SK-N-SH (cell line): ENCODE measurements at regions not wholly inside any gene's neighbourhood (a gene's known extent, or its start where the extent isn't known, plus 50 kb on each side); places are given as distances from the start of the nearest gene placed in this dataset.

Experiments
- CTCF ChIA-PET: fragments of 300-600, 350-600 bp; formaldehyde crosslinking; extraction: SDS; loops from one replicate; lab custom pipeline; 2021; lab: Yijun Ruan, JAX
- POLR2A ChIA-PET: fragments of 350-600 bp; sonication (Branson Sonifier 250); formaldehyde crosslinking; extraction: SDS; loops from one replicate; lab custom pipeline; 2020; ENCODE audit warnings: antibody characterized with exemption, inconsistent platforms; lab: Yijun Ruan, JAX
- DNase-seq: peaks from one replicate; pipeline ENCODE4 v3.0.0; 2012
- H2AFZ ChIP-seq: fragments of 200-600 bp; sonication (generic); 2 replicates; pipeline ENCODE4 v1.8.1; 2016; ENCODE audit warnings: antibody characterized with exemption, mild to moderate bottlenecking, low read depth
- H3F3A ChIP-seq: fragments of 200-600 bp; sonication (generic); replicated peaks from 2 replicates; pipeline ENCODE3; 2016; ENCODE audit warnings: antibody characterized with exemption, mild to moderate bottlenecking; ENCODE audit not compliant: insufficient read depth
- H3K27ac ChIP-seq, 2 experiments: fragments of 200-500 bp in 1 of 2; fragments of 200-600 bp in 1 of 2; sonication (Bioruptor generic) in 1 of 2; sonication (generic), shearing (Covaris generic) in 1 of 2; 2 replicates each; pipeline versions ENCODE4 v1.5.1 to v1.6.1; 2014 to 2016; ENCODE audit warnings: low read depth in 2 of 2, inconsistent platforms in 1 of 2, low read length in 1 of 2, mild to moderate bottlenecking in 1 of 2, mixed read lengths in 1 of 2
- H3K27me3 ChIP-seq: fragments of 200-600 bp; sonication (generic), shearing (Covaris generic); 2 replicates; pipeline ENCODE4 v1.6.1; 2016; ENCODE audit warnings: mixed run types; ENCODE audit not compliant: insufficient read depth
- H3K36me3 ChIP-seq, 2 experiments: fragments of 200-500 bp in 1 of 2; fragments of 200-600 bp in 1 of 2; sonication (Bioruptor generic) in 1 of 2; sonication (generic) in 1 of 2; replicated peaks in 1 of 2; 2 replicates each; pipeline versions ENCODE3 to v1.5.1; 2014 to 2016; ENCODE audit warnings: low read length in 1 of 2, mild to moderate bottlenecking in 1 of 2; ENCODE audit not compliant: insufficient read depth in 2 of 2, control insufficient read depth in 1 of 2
- H3K4me1 ChIP-seq, 2 experiments: fragments of 200-500 bp in 1 of 2; fragments of 200-600 bp in 1 of 2; sonication (Bioruptor generic) in 1 of 2; sonication (generic), shearing (Covaris generic) in 1 of 2; 2 replicates each; pipeline versions ENCODE4 v1.5.1 to v1.6.1; 2014 to 2016; ENCODE audit warnings: low read depth in 1 of 2, low read length in 1 of 2, mixed run types in 1 of 2; ENCODE audit not compliant: insufficient read depth in 2 of 2, control insufficient read depth in 1 of 2
- H3K4me2 ChIP-seq: fragments of 200-600 bp; sonication (generic), shearing (Covaris generic); 2 replicates; pipeline ENCODE4 v1.6.1; 2017; ENCODE audit warnings: mixed run types
- H3K4me3 ChIP-seq, 2 experiments: fragments of 200-500 bp in 1 of 2; fragments of 200-600 bp in 1 of 2; sonication (Bioruptor generic) in 1 of 2; sonication (generic), shearing (Covaris generic) in 1 of 2; 2 replicates each; pipeline versions ENCODE4 v1.5.1 to v1.8.1; 2014 to 2016; ENCODE audit warnings: low read depth in 2 of 2, inconsistent platforms in 1 of 2, low read length in 1 of 2, mild to moderate bottlenecking in 1 of 2, mixed read lengths in 1 of 2, moderate library complexity in 1 of 2
- H3K79me2 ChIP-seq: fragments of 200-600 bp; sonication (generic); 2 replicates; pipeline ENCODE4 v1.8.1; 2017; ENCODE audit warnings: mild to moderate bottlenecking; ENCODE audit not compliant: insufficient read depth
- H3K9ac ChIP-seq: fragments of 200-600 bp; sonication (generic); 2 replicates; pipeline ENCODE4 v1.6.1; 2017; ENCODE audit warnings: mixed run types
- H3K9me2 ChIP-seq: fragments of 200-600 bp; sonication (generic); 2 replicates; pipeline ENCODE4 v1.6.1; 2017; ENCODE audit warnings: mixed run types
- H3K9me3 ChIP-seq: fragments of 200-600 bp; sonication (generic); 2 replicates; pipeline ENCODE4 v1.6.1; 2017; ENCODE audit warnings: mixed run types, mild to moderate bottlenecking, moderate library complexity
- H4K20me1 ChIP-seq: fragments of 200-600 bp; sonication (generic); 2 replicates; pipeline ENCODE4 v1.6.1; 2017; ENCODE audit warnings: mild to moderate bottlenecking, mixed run types; ENCODE audit not compliant: insufficient read depth
- CHD2 ChIP-seq: fragments of 150-350 bp; IDR thresholded peaks from 2 replicates; pipeline ENCODE4 v1.6.1; 2018; ENCODE audit warnings: low read length; ENCODE audit not compliant: partially characterized antibody
- ELF1 ChIP-seq: IDR thresholded peaks from 2 replicates; pipeline ENCODE4 v1.4.0; 2012
- EP300 ChIP-seq, 2 experiments: IDR thresholded peaks; 2 replicates each; pipeline versions ENCODE4 v1.4.0 to v1.6.1; 2012; ENCODE audit warnings: borderline replicate concordance in 1 of 2, low read depth in 1 of 2, low read length in 1 of 2
- EZH2phosphoT487 ChIP-seq: fragments of 200-600 bp; sonication (generic); IDR thresholded peaks from 2 replicates; pipeline ENCODE4 v1.6.1; 2017; ENCODE audit warnings: low read depth, mixed run types, mild to moderate bottlenecking, antibody characterized with exemption, moderate library complexity, borderline replicate concordance
- FOXM1 ChIP-seq: IDR thresholded peaks from 2 replicates; pipeline ENCODE4 v1.4.0; 2012; ENCODE audit warnings: low read depth, mild to moderate bottlenecking
- GABPA ChIP-seq: IDR thresholded peaks from 2 replicates; pipeline ENCODE4 v1.4.0; 2012; ENCODE audit warnings: low read depth, mild to moderate bottlenecking
- IRF3 ChIP-seq: fragments of 150-350 bp; IDR thresholded peaks from 2 replicates; pipeline ENCODE4 v1.6.1; 2016; ENCODE audit warnings: mild to moderate bottlenecking, low read depth, low read length
- JUND ChIP-seq: IDR thresholded peaks from 2 replicates; pipeline ENCODE4 v1.4.0; 2012
- NFIC ChIP-seq: IDR thresholded peaks from 2 replicates; pipeline ENCODE4 v1.4.0; 2012; ENCODE audit warnings: borderline replicate concordance
- NRF1 ChIP-seq: IDR thresholded peaks from 2 replicates; pipeline ENCODE4 v1.6.1; 2012; ENCODE audit warnings: low read depth, mild to moderate bottlenecking, low read length
- PBX3 ChIP-seq: IDR thresholded peaks from 2 replicates; pipeline ENCODE4; 2012
- REST ChIP-seq: IDR thresholded peaks from 2 replicates; pipeline ENCODE4 v1.6.1; 2012; ENCODE audit warnings: mild to moderate bottlenecking, low read depth, low read length, moderate library complexity
- RXRA ChIP-seq: IDR thresholded peaks from 2 replicates; pipeline ENCODE4 v1.4.0; 2012; ENCODE audit warnings: low read depth, mild to moderate bottlenecking, borderline replicate concordance
- SIN3A ChIP-seq: IDR thresholded peaks from 2 replicates; pipeline ENCODE4 v1.6.1; 2012; ENCODE audit warnings: low read depth, mild to moderate bottlenecking, low read length, moderate library complexity, borderline replicate concordance
- SMC3 ChIP-seq: IDR thresholded peaks from 2 replicates; pipeline ENCODE4 v1.6.1; 2012; ENCODE audit warnings: low read depth, low read length, improper control_type of control experiment
- TCF12 ChIP-seq: IDR thresholded peaks from 2 replicates; pipeline ENCODE4 v1.4.0; 2012
- USF1 ChIP-seq: IDR thresholded peaks from 2 replicates; pipeline ENCODE4 v1.4.0; 2012; ENCODE audit warnings: low read depth, borderline replicate concordance
- USF2 ChIP-seq: fragments of 150-350 bp; IDR thresholded peaks from 2 replicates; pipeline ENCODE4 v1.6.1; 2017; ENCODE audit warnings: antibody characterized with exemption, low read length, low read depth, borderline replicate concordance
- WGBS: methylation state at CpG from one replicate; pipeline ENCODE4 v1.1.6; 2017; ENCODE audit warnings: low lambda C conversion rate; 5-methylcytosine and 5-hydroxymethylcytosine counted together

GRCh38 chr17:20920095-20920814 is 122.6 kb downstream of the USP22 start:
- Histone ChIP-seq H3K27me3 (no peaks in the 10 kb centered on the region), H3K9me3 (no peaks in the 10 kb centered on the region), H4K20me1 (no peaks in the 10 kb centered on the region), H2AFZ (no peak overlapping the region), H3K4me1 (peaks cover 3 to 42% of the 10 kb centered on the region in 2 experiments), H3K9ac (no peak overlapping the region), H3F3A (peaks cover 38% of the 10 kb centered on the region), H3K4me2 (peak overlapping the region; percentile 79; the same call in 1 of the 2 replicates), H3K36me3 (peaks cover 4 to 26% of the 10 kb centered on the region in 2 experiments), H3K4me3 (no peak overlapping the region; a peak in 1 of 4 replicates), H3K27ac (peak overlapping the region; percentile 69 to 96), H3K79me2 (peaks cover 72% of the 10 kb centered on the region), H3K9me2 (no peaks in the 10 kb centered on the region)
- CTCF ChIA-PET: no interaction called here
- WGBS: 73% methylated on average over 3 of the region's 3 CpGs
- no peak for DNase-seq
- TF ChIP-seq PBX3 (no peak), EZH2phosphoT487 (no peak), SMC3 (no peak), GABPA (no peak), SIN3A (no peak), USF2 (no peak), RXRA (no peak), EP300 (IDR thresholded peaks at IDR 0.05; ENCODE audit: borderline replicate concordance in 1 of 2, low read depth in 1 of 2, low read length in 1 of 2) (no peak), IRF3 (no peak), NFIC (no peak), ELF1 (no peak), USF1 (no peak), NRF1 (no peak)
- POLR2A ChIA-PET: no interaction called here

- WGBS: 13% methylated on average over 1 of the region's 1 CpG
- H3K27ac ChIP-seq: peak overlapping the region; percentile 69 to 96
- H2AFZ ChIP-seq: no peak overlapping the region
- no peaks in the 10 kb centered on the region for H3K9me3 ChIP-seq
- CTCF ChIA-PET: no interaction called here
- POLR2A ChIA-PET: no interaction called here
- no peaks in the 10 kb centered on the region for H4K20me1 ChIP-seq
- no peak for DNase-seq
- H3K27me3 ChIP-seq: no peaks in the 10 kb centered on the region
- H3K4me2 ChIP-seq: peak overlapping the region; percentile 79; the same call in 1 of the 2 replicates
- H3K36me3 ChIP-seq: peaks cover 4 to 22% of the 10 kb centered on the region in 2 experiments
- H3K4me3 ChIP-seq: peak overlapping the region in 1 of 2 experiments; percentile 1; a peak in 1 of 4 replicates
- H3K9ac ChIP-seq: no peak overlapping the region
- H3F3A ChIP-seq: peaks cover 38% of the 10 kb centered on the region
- H3K79me2 ChIP-seq: peaks cover 74% of the 10 kb centered on the region
- no peaks in the 10 kb centered on the region for H3K9me2 ChIP-seq
- H3K4me1 ChIP-seq: peaks cover 3 to 46% of the 10 kb centered on the region in 2 experiments
- TF ChIP-seq EP300 (IDR thresholded peaks at IDR 0.05; ENCODE audit: borderline replicate concordance in 1 of 2, low read depth in 1 of 2, low read length in 1 of 2): peak in 1 of 2 experiments; percentile 45; a peak in 1 of 4 replicates
- TF ChIP-seq REST: no peak
- no peak for TF ChIP-seq FOXM1
- TF ChIP-seq CHD2: no peak
- peak; percentile 4; the same call in 1 of the 2 replicates for TF ChIP-seq PBX3
- peak; percentile 48 for TF ChIP-seq JUND
- TF ChIP-seq TCF12: peak; percentile 47
- TF ChIP-seq GABPA: no peak
Measured at GRCh38 chr17:20920815-20921199, 122.0 kb downstream of the USP22 start.
